Esophagus squamous epithelium (tissue), 4 donors: ENCODE measurements at regions not wholly inside any gene's neighbourhood (a gene's known extent, or its start where the extent isn't known, plus 50 kb on each side); places are given as distances from the start of the nearest gene placed in this dataset.
"Not testable (repeated sequence)": the region's sequence is repeated elsewhere in the genome, so short reads cannot be mapped to it uniquely, and the experiment has no call there.

Experiments
- POLR2A ChIP-seq, 4 donors: fragments of 450-650 bp; IDR thresholded peaks; one replicate each; pipeline ENCODE4 v1.6.1; 2017; ENCODE audit warnings: antibody characterized with exemption in 4 of 4, mild to moderate bottlenecking in 4 of 4, moderate library complexity in 3 of 4
- TF ChIP-seq, protein P1 (sequence below), 6 experiments: fragments of 450-650 bp in 4 of 6; fragments of 200-600 bp in 2 of 6; sonication (generic) in 2 of 6; IDR thresholded peaks; one replicate each; pipeline ENCODE4 v1.5.1; 2016 to 2019; ENCODE audit warnings: antibody characterized with exemption in 6 of 6, mild to moderate bottlenecking in 4 of 6, moderate library complexity in 4 of 6

GRCh38 chr18:78829026-78829425 lies 150.6 kb upstream of the SALL3 start:
- not testable (repeated sequence) for TF ChIP-seq POLR2A (IDR thresholded peaks at IDR 0.05)
- TF ChIP-seq, protein P1, sequence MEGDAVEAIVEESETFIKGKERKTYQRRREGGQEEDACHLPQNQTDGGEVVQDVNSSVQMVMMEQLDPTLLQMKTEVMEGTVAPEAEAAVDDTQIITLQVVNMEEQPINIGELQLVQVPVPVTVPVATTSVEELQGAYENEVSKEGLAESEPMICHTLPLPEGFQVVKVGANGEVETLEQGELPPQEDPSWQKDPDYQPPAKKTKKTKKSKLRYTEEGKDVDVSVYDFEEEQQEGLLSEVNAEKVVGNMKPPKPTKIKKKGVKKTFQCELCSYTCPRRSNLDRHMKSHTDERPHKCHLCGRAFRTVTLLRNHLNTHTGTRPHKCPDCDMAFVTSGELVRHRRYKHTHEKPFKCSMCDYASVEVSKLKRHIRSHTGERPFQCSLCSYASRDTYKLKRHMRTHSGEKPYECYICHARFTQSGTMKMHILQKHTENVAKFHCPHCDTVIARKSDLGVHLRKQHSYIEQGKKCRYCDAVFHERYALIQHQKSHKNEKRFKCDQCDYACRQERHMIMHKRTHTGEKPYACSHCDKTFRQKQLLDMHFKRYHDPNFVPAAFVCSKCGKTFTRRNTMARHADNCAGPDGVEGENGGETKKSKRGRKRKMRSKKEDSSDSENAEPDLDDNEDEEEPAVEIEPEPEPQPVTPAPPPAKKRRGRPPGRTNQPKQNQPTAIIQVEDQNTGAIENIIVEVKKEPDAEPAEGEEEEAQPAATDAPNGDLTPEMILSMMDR (IDR thresholded peaks at IDR 0.05) = not testable (repeated sequence)
